ENCODE measurements at regions not wholly inside any gene's neighbourhood (a gene's known extent, or its start where the extent isn't known, plus 50 kb on each side); places are given as distances from the start of the nearest gene placed in this dataset.

- intact Hi-C loops (cut with DNase I) = no loop called here
- Histone ChIP-seq H3K9me3 (no peaks in the 10 kb centered on the region), H3K4me1 (replicated peaks) (no peaks in the 10 kb centered on the region), H3K4me3 (no peak overlapping the region), H3K27ac (no peak overlapping the region), H3K27me3 (replicated peaks; ENCODE audit: insufficient read depth) (no peaks in the 10 kb centered on the region), H3K36me3 (no peaks in the 10 kb centered on the region)
- WGBS = 50% methylated on average over 1 of the region's 1 CpG
- TF ChIP-seq POLR2A (IDR thresholded peaks at IDR 0.05) = no peak
- no peak for TF ChIP-seq CTCF (IDR thresholded peaks at IDR 0.05)
- TF ChIP-seq POLR2AphosphoS5 (IDR thresholded peaks at IDR 0.05) = no peak
- DNase-seq (ENCODE audit: low spot score) = no peak
Measured at GRCh38 chr3:80855482-80855881, 906.0 kb downstream of the GBE1 start.

GRCh38 chr3:80836395-80836794, 925.0 kb downstream of the GBE1 start:
- 90% methylated on average over 2 of the region's 2 CpGs for WGBS
- Histone ChIP-seq H3K27ac (no peak overlapping the region), H3K9me3 (no peaks in the 10 kb centered on the region), H3K27me3 (replicated peaks; ENCODE audit: insufficient read depth) (no peaks in the 10 kb centered on the region), H3K36me3 (no peaks in the 10 kb centered on the region), H3K4me3 (no peak overlapping the region), H3K4me1 (replicated peaks) (no peaks in the 10 kb centered on the region)
- intact Hi-C loops (cut with DNase I) = no loop called here
- DNase-seq (ENCODE audit: low spot score) = no peak
- no peak for TF ChIP-seq CTCF (IDR thresholded peaks at IDR 0.05)
- no peak for TF ChIP-seq POLR2A (IDR thresholded peaks at IDR 0.05)
- TF ChIP-seq POLR2AphosphoS5 (IDR thresholded peaks at IDR 0.05) = no peak

DNA sequence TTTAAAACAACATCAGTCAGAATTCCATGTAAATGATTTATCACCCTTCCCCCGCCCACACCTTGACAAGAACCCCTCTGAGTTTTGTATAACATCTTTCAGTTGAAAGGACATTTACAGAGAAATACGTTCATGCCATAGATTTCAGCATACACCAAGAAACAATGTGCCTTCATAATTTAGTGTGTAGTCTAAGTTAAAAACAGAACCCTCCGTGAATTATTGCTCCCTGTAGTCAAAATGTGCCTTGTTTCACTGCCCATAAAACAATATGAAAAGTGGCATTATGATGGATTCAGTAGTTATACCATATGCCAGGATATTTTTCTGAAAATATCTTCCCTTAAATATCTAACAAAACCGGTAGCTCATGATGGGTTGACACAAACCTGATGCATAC, 953.9 kb downstream of the GBE1 start:
- Histone ChIP-seq H3K36me3 (no peaks in the 10 kb centered on the region), H3K9me3 (no peaks in the 10 kb centered on the region), H3K4me3 (no peak overlapping the region), H3K27ac (no peak overlapping the region), H3K27me3 (replicated peaks; ENCODE audit: insufficient read depth) (no peaks in the 10 kb centered on the region), H3K4me1 (replicated peaks) (no peaks in the 10 kb centered on the region)
- intact Hi-C loops (cut with DNase I) = no loop called here
- no peak for DNase-seq (ENCODE audit: low spot score)
- 59% methylated on average over 4 of the region's 4 CpGs for WGBS
- TF ChIP-seq CTCF (IDR thresholded peaks at IDR 0.05) = no peak
- TF ChIP-seq POLR2A (IDR thresholded peaks at IDR 0.05) = no peak
- TF ChIP-seq POLR2AphosphoS5 (IDR thresholded peaks at IDR 0.05) = no peak

- H3K9me3 ChIP-seq = no peaks in the 10 kb centered on the region
- no peaks in the 10 kb centered on the region for H3K4me1 ChIP-seq (replicated peaks)
- intact Hi-C loops (cut with DNase I) = no loop called here
- no peak for TF ChIP-seq POLR2A (IDR thresholded peaks at IDR 0.05)
- no peak for TF ChIP-seq POLR2AphosphoS5 (IDR thresholded peaks at IDR 0.05)
- TF ChIP-seq CTCF (IDR thresholded peaks at IDR 0.05) = no peak
- no peak overlapping the region for H3K4me3 ChIP-seq
- WGBS = 68% methylated on average over 4 of the region's 4 CpGs
- H3K36me3 ChIP-seq = no peaks in the 10 kb centered on the region
- no peak overlapping the region for H3K27ac ChIP-seq
- no peak for DNase-seq (ENCODE audit: low spot score)
- H3K27me3 ChIP-seq (replicated peaks; ENCODE audit: insufficient read depth) = no peaks in the 10 kb centered on the region
Measured at GRCh38 chr3:80806673-80807072, 954.8 kb downstream of the GBE1 start.

DNA sequence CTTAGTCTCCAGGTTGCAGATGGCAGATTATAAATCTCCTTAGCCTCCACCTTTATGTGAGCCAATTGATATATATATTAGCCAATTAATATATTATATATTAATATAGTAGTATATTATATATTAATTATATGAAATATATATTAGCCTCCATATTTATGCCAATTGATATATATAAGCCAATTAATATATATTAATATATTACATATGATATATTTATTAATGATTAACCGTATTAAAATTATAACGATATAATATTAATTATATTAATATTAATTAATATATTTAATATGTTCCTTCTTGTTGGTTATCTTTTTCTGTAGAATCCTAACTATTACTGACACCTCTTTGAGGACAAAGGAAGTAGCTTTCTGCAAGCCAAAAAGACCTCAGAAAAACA, 972.5 kb downstream of the GBE1 start:
- no peak overlapping the region for H3K4me3 ChIP-seq
- no peaks in the 10 kb centered on the region for H3K4me1 ChIP-seq (replicated peaks)
- H3K27ac ChIP-seq = no peak overlapping the region
- WGBS = 100% methylated on average over 2 of the region's 2 CpGs
- intact Hi-C loops (cut with DNase I) = no loop called here
- TF ChIP-seq POLR2A (IDR thresholded peaks at IDR 0.05) = no peak
- TF ChIP-seq CTCF (IDR thresholded peaks at IDR 0.05) = no peak
- no peak for TF ChIP-seq POLR2AphosphoS5 (IDR thresholded peaks at IDR 0.05)
- no peak for DNase-seq (ENCODE audit: low spot score)
- no peaks in the 10 kb centered on the region for H3K27me3 ChIP-seq (replicated peaks; ENCODE audit: insufficient read depth)
- no peaks in the 10 kb centered on the region for H3K9me3 ChIP-seq
- no peaks in the 10 kb centered on the region for H3K36me3 ChIP-seq

All from prostate gland (tissue), 2 donors.